ENCODE measurements at regions not wholly inside any gene's neighbourhood (a gene's known extent, or its start where the extent isn't known, plus 50 kb on each side); places are given as distances from the start of the nearest gene placed in this dataset.
"Not testable (repeated sequence)": the region's sequence is repeated elsewhere in the genome, so short reads cannot be mapped to it uniquely, and the experiment has no call there.

DNA sequence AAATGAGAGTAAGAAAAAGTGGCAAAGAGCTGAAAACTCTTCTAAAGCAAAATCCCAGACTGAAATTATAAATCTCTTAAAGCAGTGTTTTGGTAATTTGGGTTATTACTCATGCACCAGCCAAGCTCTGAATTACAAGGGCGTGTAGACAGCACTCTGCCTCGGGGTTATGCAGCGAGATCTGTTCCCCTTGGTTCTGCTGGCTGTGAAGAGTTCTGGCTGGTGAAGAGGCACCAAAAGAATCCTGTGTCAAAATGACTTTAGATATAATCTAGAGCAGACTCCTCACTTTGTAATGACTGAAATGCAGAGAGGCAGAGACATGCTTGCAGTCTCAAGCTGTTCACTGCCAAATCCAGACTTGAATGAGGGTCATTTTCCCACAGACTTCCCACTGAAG lies 461.8 kb upstream of the CXADR start:
- DNase-seq (ENCODE audit: extremely low read depth, low read depth, low spot score) = no peak

DNA sequence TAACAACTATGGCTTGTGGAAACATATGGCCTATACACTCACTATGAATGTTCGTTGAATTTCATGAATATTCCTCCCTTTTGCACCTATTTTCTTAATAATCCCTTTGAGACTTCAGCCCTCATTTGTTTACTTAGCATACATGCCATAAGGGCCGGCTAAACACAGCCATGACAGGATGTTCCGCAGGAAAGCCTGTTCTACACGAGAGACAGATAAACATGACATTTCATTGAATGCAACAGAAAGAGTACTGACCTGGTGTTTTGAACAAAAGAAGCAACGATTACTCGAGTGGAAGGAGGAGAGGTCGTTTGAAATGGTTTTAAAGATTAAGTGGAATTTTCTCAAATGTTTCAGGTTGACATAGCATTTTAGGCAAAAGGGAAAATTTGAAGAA lies 459.5 kb upstream of the CXADR start:
- no peak for DNase-seq (ENCODE audit: extremely low read depth, low read depth, low spot score)

DNA sequence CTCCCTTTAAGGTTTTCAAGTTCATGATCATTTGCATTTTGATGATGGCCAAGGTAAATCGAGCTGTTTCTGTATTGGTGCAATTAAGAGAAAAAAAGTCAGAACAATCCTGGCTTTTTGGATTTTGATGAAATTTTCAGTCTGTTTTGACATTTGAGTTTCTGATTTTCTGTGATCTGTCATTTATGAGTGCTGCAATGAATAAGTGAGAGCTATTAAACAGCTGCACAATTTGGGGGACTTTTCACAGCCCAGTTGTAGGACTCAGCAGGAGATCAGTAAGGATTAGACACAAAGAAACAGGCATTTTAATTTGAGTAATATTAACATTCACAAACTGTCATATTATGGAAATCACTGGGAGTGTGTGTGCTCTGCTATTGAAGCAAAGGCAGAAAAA lies 452.9 kb upstream of the CXADR start:
- no peak for DNase-seq (ENCODE audit: extremely low read depth, low read depth, low spot score)

DNA sequence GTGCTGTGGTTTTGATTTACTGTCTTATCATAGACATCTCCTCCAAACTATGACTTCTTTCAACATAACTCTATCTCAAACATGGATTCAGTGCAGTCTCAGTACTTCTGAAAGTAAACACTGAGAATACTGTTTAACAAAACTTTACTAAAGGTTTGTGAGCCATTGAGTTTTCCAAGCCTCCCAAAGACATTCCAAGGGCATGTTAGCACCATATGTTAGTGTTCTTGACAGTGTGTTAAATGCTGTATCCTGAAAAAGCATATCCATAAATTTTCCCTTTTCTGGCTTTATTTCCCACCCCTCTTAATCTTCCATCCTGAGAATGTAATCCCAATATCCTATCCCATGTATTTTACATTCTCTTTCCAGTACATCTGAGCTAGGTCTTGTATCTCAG lies 446.8 kb upstream of the CXADR start:
- DNase-seq (ENCODE audit: extremely low read depth, low read depth, low spot score) = no peak

DNA sequence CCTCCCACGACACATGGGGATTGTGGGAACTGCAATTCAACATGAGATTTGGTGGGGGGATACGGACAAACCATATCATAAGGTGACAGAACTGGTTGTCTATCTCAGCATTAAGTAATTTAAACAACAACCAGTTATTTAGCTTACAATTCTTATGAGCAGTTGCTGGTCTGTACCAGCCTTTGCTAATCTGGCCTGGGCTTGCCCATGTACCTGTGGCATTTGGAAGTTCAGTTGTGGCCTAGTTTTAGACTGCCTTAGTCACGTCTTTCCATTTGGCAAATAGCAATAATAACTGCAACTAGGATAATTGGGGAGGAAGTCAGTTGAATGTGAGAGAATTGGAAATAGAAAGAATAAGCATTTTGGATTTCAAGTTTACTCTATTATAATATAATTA lies 441.8 kb upstream of the CXADR start:
- no peak for DNase-seq (ENCODE audit: extremely low read depth, low read depth, low spot score)

DNA sequence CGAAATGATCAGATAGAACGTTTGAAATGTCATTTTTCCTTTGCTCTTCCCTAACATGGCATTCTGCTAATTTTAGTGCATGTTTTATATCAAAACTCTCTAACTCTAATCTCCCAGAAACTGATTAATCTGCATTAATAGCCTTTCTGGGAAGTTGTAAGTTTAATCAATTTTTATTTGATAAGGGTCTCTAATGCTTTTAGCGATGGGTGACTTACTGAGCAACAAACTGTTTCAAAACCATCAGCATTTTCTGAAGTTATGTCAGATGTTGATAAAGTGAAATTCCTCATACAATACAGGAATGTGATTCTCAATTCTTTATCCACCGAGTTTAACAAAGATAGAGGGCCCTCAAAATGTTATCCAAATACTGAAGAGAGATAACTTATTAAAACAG lies 431.6 kb upstream of the CXADR start:
- no peak for DNase-seq (ENCODE audit: extremely low read depth, low read depth, low spot score)

DNA sequence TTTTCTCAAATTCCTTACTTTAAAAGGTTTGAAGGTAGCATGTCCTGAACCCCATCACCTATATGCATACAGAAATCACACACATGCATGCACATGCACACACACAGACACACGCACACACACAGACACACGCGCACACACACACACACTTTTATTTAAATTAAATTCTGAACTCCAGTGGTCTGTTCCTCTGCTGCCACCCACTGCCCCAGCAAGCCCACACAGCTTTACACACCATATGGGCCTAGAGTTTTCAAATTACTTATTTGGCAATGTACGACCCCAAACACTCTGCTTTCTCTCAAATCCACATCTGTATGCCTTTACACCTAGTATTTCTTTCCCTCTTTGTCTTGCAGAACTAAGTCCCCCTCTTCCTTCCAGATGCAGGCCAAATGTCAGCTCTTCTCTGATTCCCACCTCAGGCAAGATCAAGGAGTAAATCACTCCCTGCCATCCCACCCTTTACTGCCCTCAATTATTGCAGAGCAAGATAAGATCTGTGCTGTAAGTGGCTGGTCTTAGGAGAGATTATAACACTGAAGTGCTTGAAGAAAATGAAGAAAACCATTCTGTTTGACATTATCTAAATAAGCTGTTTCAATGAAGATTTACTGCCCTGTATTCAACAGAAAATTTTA lies 429.9 kb upstream of the CXADR start:
- no peak for DNase-seq (ENCODE audit: extremely low read depth, low read depth, low spot score)

DNA sequence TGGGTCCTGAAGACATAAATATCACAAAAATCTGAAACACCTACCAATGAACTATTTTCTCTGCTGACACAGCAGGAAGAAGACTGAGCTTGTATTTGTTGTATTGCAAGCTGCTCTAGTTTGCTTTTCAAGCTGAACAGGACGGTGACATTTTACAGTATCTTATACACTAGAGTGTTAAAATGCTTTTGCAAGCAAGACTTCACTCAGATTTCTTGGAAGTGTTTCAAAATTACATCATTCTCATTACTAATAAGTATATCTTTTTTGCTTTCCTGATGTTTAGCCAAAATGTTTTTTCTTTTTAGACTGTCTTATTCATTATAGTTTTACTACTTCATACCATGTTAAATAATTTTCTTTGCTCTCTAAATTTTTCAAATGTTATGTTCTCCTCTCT lies 427.1 kb upstream of the CXADR start:
- DNase-seq (ENCODE audit: extremely low read depth, low read depth, low spot score) = no peak

DNA sequence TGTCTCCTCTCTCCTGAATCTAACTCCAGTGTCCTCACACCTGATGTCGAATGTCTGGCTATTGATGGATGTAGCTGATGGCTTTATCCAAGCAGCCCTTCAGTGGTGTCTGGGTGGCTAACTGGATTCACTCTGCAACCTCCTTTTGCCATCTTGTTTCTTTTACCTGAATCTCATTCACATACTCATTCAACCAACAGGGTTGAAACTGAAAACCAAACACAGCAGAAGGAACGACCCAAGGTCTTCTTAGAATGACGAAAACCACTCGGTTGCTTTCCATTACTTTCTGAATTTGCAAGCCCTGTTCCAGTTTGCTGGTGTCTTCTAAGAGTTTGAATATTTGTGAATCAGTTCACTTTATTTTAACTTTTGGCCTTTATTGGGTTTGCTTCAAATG lies 424.3 kb upstream of the CXADR start:
- DNase-seq (ENCODE audit: extremely low read depth, low read depth, low spot score) = no peak

DNA sequence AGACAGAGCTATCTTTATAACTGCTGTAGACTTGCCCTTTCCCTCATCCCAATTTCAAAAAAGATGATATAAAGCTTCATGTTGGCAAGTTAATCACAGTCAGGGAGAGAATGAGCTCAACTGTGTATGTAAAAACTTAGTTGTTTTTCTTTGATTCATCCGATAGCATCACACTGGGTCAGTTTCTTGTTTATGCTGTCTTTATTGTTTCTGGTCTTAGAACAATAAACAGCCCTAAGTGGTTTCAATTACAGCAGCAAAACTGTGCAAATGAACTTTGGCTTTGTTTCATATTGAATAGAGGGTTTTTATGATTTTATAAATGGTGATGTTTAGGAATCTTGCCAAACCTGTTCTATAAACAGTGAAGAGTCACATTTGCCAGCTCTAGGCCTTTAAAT lies 423.8 kb upstream of the CXADR start:
- DNase-seq (ENCODE audit: extremely low read depth, low read depth, low spot score) = no peak

DNA sequence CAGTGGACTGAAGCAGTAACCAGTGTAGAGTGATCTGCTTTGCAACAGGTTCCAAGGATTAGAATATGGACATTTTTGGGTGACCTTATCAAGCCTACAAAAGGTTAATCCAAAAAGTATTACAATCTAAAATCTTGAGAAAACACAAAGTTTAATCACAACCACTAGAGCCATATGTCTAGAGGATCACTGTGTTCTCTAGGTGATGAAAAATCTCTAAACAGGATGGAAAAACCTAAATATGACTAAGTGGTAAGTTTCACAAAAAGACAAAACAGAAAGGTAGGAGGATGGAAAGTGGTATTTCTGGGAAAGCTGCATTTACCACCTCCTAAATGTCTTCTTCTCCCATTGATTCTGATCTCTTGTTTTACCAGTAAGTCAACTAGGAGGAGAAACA lies 411.1 kb upstream of the CXADR start:
- no peak for DNase-seq (ENCODE audit: extremely low read depth, low read depth, low spot score)

DNA sequence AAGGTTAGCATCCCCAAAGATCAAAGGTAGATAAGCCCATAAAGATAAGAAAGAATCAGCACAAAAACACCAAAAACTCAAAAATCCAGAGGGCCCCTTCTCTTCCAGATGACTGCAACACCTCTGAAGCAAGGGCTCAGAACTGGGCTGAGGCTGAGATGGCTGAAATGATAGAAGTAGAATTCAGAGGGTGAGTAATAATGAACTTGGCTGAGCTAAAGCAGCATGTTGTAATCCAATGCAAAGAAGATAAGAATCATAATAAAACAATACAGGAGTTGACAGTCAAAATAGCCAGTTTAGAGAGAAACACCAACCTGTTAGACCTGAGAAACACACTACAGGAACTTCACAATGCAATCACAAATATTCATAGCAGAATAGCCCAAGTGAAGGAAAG lies 406.9 kb upstream of the CXADR start:
- no peak for DNase-seq (ENCODE audit: extremely low read depth, low read depth, low spot score)

DNA sequence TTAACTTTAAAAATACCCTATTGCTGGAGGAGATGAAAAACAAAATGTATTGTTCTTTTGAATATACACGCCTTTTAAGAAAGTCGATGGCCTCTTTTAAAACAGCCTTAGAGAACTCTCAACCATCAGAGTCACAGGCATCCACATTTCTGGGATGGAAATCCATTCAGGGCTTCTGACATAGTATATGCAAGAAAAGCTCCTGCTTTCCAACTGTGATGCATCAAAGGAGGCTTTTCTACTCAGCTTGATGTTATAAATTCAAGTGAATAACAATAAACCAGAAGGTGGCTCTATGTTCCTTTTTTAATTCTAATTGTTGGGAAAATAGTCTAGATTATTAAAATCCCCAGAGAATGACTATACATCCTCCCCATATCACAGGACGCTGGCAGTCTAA lies 398.8 kb upstream of the CXADR start:
- DNase-seq (ENCODE audit: extremely low read depth, low read depth, low spot score) = no peak

DNA sequence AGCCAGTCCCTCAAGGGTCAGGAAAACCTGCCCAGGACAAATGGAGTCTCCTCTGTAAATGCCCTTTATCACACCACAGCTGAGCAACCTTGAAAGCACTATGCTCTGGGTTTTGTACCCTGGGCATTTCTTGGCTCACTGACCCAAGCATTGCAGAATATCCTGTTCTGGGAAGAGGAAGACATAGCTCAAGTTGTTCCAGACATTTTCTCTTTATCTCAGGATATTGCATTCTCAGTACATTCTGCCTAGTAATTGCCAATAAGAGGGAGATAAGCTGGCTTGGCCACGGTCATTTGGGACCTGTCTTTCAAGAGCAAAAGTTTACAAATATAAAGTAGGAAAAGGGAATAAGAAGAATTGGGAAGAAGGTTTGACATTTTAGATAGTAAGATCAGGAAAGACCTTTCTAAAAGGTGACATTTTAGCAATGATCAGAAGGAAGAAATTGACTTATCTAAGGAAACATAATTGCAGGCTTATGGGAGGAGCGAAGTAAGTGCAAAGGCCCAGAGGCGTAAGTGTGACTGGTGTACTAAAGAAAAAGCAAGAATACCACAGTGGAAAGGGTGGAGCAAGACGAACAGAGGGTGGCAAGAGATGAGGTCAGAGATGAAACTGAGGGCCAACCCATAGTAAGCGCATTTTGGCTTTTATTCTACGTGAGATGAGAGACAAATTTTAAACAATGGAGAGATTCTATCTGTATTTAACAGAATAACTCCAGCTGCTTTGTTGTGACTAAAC lies 394.0 kb upstream of the CXADR start:
- no peak for DNase-seq (ENCODE audit: extremely low read depth, low read depth, low spot score)

DNA sequence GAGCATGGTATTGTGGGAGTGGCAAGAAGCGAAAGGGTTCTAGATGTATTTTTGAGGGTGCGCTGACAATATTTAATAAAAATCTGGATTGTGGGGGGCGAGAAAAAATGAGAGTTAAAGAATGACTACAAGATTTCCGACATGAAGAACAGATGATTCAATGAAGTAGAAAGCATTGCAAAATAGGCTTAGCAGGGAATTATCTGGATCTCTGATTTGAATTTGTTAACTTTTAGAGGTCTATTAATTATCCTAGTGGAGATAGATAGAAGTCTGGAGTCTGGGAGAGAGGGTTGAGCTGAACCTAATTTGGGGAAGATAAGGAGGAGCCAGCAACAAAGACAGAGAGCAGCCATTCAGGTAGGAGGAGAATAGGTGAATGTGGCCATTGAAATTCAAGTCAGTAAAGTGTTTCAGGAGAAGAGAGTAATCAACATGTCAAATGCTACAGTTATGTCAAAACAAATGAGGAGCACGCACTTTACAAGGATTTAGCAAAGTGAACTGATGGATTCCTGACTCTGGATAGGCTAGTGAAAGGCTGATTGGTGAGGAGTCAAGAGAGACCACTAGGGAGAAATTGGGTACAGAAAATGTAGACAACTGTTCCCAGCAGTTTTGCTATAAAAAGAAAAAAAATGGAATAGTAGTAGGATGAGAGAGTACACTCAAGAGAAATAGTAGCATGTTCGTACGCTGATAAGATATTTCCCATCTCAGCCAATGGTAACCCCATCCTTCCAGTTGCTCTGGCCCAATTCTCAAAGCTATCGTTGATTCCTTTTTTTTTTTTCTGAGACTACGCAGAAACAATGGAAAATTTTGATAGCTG lies 393.2 kb upstream of the CXADR start:
- no peak for DNase-seq (ENCODE audit: extremely low read depth, low read depth, low spot score)

DNA sequence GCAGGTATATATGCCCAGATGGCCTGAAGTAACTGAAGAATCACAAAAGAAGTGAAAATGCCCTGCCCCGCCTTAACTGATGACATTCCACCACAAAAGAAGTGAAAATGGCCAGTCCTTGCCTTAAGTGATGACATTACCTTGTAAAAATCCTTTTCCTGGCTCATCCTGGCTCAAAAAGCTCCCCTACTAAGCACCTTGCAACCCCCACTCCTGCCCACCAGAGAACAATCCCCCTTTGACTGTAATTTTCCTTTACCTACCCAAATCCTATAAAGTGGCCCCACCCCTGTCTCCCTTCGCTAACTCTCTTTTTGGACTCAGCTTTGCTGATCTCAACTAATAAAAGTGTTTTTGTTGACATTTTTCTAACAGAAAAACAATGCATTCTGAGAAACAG lies 385.4 kb upstream of the CXADR start:
- not testable (repeated sequence) for DNase-seq (ENCODE audit: extremely low read depth, low read depth, low spot score)

DNA sequence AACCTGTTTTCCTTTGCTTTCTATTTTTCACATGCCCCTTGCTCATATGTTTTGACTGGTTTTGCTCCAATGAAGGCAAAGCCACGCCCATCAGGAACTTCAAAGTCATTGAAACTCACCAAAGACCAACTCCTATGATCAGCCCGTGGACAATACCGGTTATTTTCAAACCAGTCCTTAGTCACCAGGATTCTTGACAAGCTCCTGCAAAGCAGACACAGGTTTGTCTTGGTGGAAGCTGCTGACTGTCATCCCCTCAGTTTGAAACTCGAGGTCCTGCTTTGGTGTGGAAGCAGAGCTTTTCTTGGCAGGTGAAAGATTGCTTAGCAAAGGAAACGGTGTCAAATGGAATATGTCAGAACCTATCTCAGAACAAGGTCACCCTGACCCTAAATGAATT lies 384.7 kb upstream of the CXADR start:
- no peak for DNase-seq (ENCODE audit: extremely low read depth, low read depth, low spot score)

DNA sequence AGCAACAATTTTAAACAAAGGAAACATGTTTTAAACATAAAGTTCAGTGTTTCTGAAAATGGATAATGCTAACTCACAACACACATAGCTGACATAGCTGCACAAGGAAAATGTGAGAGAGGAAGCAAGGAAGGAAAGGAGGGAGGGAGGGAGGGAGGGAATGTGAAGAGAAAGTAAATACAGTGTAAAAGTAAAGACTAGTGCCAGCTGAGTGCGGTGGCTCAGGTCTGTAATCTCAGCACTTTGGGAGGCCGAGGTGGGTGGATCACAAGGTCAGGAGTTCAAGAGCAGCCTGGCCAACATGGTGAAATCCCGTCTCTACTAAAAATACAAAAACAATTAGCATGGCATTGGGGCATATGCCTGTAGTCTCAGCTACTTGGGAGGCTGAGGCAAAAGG lies 373.7 kb upstream of the CXADR start:
- not testable (repeated sequence) for DNase-seq (ENCODE audit: extremely low read depth, low read depth, low spot score)

DNA sequence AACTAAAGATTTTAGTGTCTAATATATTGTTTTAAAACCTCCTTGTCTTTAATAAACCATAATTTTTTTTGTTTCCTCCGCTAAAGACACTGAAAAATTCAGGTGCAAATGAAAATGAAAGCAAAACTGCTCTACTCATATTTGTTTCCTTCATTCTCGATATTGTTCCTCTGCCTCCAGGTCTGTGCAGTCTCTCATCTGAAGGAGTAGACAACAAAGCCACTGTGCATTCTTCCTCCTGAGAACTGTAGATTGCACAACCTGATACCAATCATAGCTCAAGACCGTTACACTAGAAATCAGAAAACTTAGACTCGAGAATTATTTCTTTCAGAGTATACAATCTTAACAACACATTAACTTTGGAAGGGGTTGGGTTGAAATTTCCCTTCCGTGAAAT lies 373.1 kb upstream of the CXADR start:
- no peak for DNase-seq (ENCODE audit: extremely low read depth, low read depth, low spot score)

DNA sequence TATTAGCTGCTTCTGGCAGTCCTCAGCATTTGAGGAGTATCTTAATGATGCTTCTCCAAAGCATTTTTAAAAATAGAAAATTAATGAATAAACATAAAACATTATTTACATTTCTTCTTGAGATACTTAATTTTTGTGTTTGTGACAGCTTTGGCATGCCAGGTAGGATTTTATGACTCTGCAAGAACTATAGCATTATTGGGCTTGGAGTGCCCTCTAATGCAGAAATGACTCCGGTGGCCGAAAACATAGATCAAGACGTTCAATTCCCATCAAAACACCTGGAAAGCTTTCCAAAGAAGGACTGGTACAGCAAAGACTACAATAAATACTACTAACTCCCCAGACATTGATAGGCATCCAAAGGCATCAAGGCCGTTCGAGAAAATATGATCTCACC lies 366.4 kb upstream of the CXADR start:
- DNase-seq (ENCODE audit: extremely low read depth, low read depth, low spot score) = no peak

DNA sequence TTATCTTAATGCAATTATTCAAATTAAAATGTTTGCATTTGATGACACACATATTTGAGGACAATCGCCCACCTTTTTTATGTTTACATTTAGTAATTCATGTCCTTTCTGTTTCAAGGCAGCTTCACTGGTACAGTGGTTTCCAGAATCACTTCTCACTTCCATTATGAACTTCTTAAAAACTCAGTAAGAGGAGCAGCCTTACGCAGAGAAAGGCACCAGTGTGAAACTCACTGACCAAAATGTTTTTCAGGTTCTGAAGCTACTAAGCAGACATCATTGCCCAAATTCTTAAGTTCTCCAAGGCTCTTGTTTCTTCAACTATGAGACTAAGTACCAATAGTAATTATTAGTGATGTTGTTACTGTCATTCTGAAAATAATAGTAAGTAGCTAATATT lies 353.1 kb upstream of the CXADR start:
- no peak for DNase-seq (ENCODE audit: extremely low read depth, low read depth, low spot score)

DNA sequence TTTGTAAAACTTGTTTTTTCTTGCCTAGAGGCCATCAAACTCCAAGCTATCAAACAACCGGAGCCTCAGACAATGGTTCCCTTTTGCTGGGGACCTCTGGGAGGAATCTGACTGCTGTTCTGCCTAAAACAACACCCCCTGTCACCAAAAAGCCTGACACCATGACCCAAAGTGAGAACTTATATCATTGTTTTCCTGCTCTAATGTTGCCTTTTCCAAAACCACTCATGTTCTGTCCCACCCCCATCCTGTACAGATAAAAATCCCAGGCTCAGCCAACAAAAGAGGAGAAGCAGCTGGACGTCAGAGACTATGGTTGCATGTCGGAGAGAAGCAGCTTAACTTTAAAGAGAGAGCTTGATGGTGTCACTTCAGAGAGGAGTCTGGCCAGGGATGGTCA lies 327.2 kb upstream of the CXADR start:
- DNase-seq (ENCODE audit: extremely low read depth, low read depth, low spot score) = no peak
